ENCODE measurements at regions not wholly inside any gene's neighbourhood (a gene's known extent, or its start where the extent isn't known, plus 50 kb on each side); places are given as distances from the start of the nearest gene placed in this dataset.

GRCh38 chr18:65255417-65255816, 495.4 kb upstream of the CDH7 start:
- Histone ChIP-seq H3K4me3 (no peak overlapping the region), H3K9me3 (peaks cover 0 to 4% (median 0%) of the 10 kb centered on the region in 11 donors), H3K27me3 (no peaks in the 10 kb centered on the region), H3K27ac (no peak overlapping the region), H3K4me1 (no peaks in the 10 kb centered on the region), H3K36me3 (no peaks in the 10 kb centered on the region)
- DNase-seq (no peak), ATAC-seq (no peak)
- intact Hi-C loops (cut with DNase I), result loop anchor here in 1 of 10 donors (10.0 kb wide), 1 partner anchor 61 kb away; no protein-coding TSS in a partner anchor
- no peak for TF ChIP-seq CTCF (IDR thresholded peaks at IDR 0.05)
- WGBS, 2 donors, result 78 to 85% methylated on average over 2 of the region's 2 CpGs

GRCh38 chr18:65239787-65240186, 511.0 kb upstream of the CDH7 start:
- TF ChIP-seq CTCF (IDR thresholded peaks at IDR 0.05), result no peak

GRCh38 chr18:65235966-65236624, 514.7 kb upstream of the CDH7 start:
- Histone ChIP-seq H3K9me3 (no peaks in the 10 kb centered on the region), H3K4me3 (no peak overlapping the region), H3K4me1 (no peaks in the 10 kb centered on the region), H3K27me3 (no peaks in the 10 kb centered on the region), H3K36me3 (no peaks in the 10 kb centered on the region), H3K27ac (no peak overlapping the region)
- ATAC-seq (no peak), DNase-seq (no peak)
- WGBS, 2 donors, result 24 to 27% methylated on average over 7 of the region's 7 CpGs
- intact Hi-C loops (cut with DNase I), result no loop called here
- TF ChIP-seq CTCF (IDR thresholded peaks at IDR 0.05), result no peak

More at GRCh38 chr18:65239787-65240186, 511.0 kb upstream of the CDH7 start:
- Histone ChIP-seq H3K4me3 (no peak overlapping the region), H3K36me3 (no peaks in the 10 kb centered on the region), H3K27me3 (no peaks in the 10 kb centered on the region), H3K27ac (no peak overlapping the region), H3K4me1 (no peaks in the 10 kb centered on the region), H3K9me3 (no peaks in the 10 kb centered on the region)
- ATAC-seq (no peak), DNase-seq (no peak)
- WGBS, 2 donors, result 86 to 91% methylated on average over 1 of the region's 1 CpG
- intact Hi-C loops (cut with DNase I), result no loop called here

GRCh38 chr18:65230311-65230710, 520.5 kb upstream of the CDH7 start:
- no peak for ATAC-seq
- intact Hi-C loops (cut with DNase I), result no loop called here
- no peaks in the 10 kb centered on the region for H3K36me3 ChIP-seq
- H3K4me1 ChIP-seq, result no peaks in the 10 kb centered on the region
- H3K4me3 ChIP-seq, result no peak overlapping the region
- TF ChIP-seq CTCF (IDR thresholded peaks at IDR 0.05), result no peak
- no peak overlapping the region for H3K27ac ChIP-seq
- peaks cover 0 to 4% (median 0%) of the 10 kb centered on the region in 7 donors for H3K27me3 ChIP-seq
- peaks cover 0 to 5% (median 0%) of the 10 kb centered on the region in 11 donors for H3K9me3 ChIP-seq
- DNase-seq, result no peak
- 89 to 94% methylated on average over 4 of the region's 4 CpGs for WGBS, 2 donors

Data from heart right ventricle (tissue), 16 donors.